Ecto neural progenitor cell (in vitro differentiated cells): ENCODE measurements at regions not wholly inside any gene's neighbourhood (a gene's known extent, or its start where the extent isn't known, plus 50 kb on each side); places are given as distances from the start of the nearest gene placed in this dataset.
"Not testable (repeated sequence)": the region's sequence is repeated elsewhere in the genome, so short reads cannot be mapped to it uniquely, and the experiment has no call there.

ENCODE experiments used
- DNase-seq: peaks from one replicate; pipeline ENCODE4 v3.0.0-alpha.2; 2018; ENCODE audit warnings: low spot score

- DNase-seq, result no peak
Observed at GRCh38 chr6:8361259-8361658, 74.1 kb downstream of the SLC35B3 start.

- no peak for DNase-seq
Observed at GRCh38 chr6:8352966-8353340, 82.4 kb downstream of the SLC35B3 start.

GRCh38 chr6:8352335-8352965 is 82.9 kb downstream of the SLC35B3 start:
- no peak for DNase-seq

GRCh38 chr6:8343600-8343999 is 91.7 kb downstream of the SLC35B3 start:
- DNase-seq, result no peak

- no peak for DNase-seq
Observed at GRCh38 chr6:8342241-8342819, 93.0 kb downstream of the SLC35B3 start.

GRCh38 chr6:8337147-8337546 is 98.2 kb downstream of the SLC35B3 start:
- no peak for DNase-seq

- no peak for DNase-seq
Observed at GRCh38 chr6:8336406-8337057, 98.8 kb downstream of the SLC35B3 start.

GRCh38 chr6:8335896-8336295 is 99.4 kb downstream of the SLC35B3 start:
- no peak for DNase-seq

- DNase-seq, result no peak
Observed at GRCh38 chr6:8335381-8335780, 100.0 kb downstream of the SLC35B3 start.

- no peak for DNase-seq
Observed at GRCh38 chr6:8334113-8334512, 101.2 kb downstream of the SLC35B3 start.

- DNase-seq, result no peak
Observed at GRCh38 chr6:8329562-8329961, 105.8 kb downstream of the SLC35B3 start.

- DNase-seq, result no peak
Observed at GRCh38 chr6:8325743-8326142, 109.6 kb downstream of the SLC35B3 start.

- no peak for DNase-seq
Observed at GRCh38 chr6:8322659-8323058, 112.7 kb downstream of the SLC35B3 start.

- no peak for DNase-seq
Observed at GRCh38 chr6:8321671-8322404, 113.5 kb downstream of the SLC35B3 start.

- DNase-seq, result no peak
Observed at GRCh38 chr6:8315154-8315553, 120.2 kb downstream of the SLC35B3 start.

GRCh38 chr6:8301502-8301901 is 133.8 kb downstream of the SLC35B3 start:
- DNase-seq, result no peak

GRCh38 chr6:8299034-8299433 is 136.3 kb downstream of the SLC35B3 start:
- DNase-seq, result no peak

GRCh38 chr6:8282946-8283345 is 152.4 kb downstream of the SLC35B3 start:
- DNase-seq, result not testable (repeated sequence)

GRCh38 chr6:8282380-8282779 is 153.0 kb downstream of the SLC35B3 start:
- DNase-seq, result no peak

- DNase-seq, result no peak
Observed at GRCh38 chr6:8279041-8279805, 156.1 kb downstream of the SLC35B3 start.

- DNase-seq, result no peak
Observed at GRCh38 chr6:8278562-8278961, 156.8 kb downstream of the SLC35B3 start.

GRCh38 chr6:8277769-8278168 is 157.6 kb downstream of the SLC35B3 start:
- no peak for DNase-seq
